ENCODE measurements at regions not wholly inside any gene's neighbourhood (a gene's known extent, or its start where the extent isn't known, plus 50 kb on each side); places are given as distances from the start of the nearest gene placed in this dataset.

DNA sequence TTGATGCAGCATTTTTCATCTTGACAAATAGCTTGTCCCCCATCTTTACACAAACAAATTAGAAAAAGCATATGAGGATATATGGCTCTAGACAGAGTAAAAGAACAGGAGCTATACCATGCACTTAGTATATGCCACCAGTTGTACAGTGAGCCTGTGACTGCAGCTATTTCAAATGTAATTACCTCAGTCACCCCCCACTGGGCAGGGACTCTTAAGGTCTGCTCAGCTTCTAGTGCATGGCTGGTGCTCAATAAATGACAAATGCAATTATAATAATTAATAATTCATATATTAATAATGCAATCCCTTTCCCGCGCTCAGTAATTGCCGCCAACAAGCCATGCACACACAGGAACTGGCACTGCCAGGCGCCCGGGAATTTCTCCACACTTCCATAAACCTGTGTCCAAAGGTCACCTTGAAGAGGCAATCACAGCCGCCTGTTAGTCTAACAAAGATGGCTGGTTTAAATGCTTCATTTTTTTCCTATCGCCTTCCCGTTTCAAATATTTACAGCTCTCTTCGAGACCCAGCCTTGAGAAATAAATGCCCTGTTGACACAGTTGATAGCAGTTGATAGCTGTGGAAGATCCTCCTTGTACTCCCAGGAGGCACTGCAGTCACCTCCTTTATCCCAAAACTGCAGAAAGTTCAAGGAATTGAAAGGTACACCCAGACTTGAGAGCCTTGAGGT, 156.6 kb downstream of the INO80D start:
- Histone ChIP-seq H3K9me3 (no peaks in the 10 kb centered on the region), H3K4me3 (no peak overlapping the region), H3K4me1 (peaks cover 0 to 18% of the 10 kb centered on the region in 2 donors), H3K27ac (no peak overlapping the region), H3K27me3 (no peaks in the 10 kb centered on the region), H3K36me3 (no peaks in the 10 kb centered on the region)
- TF ChIP-seq CTCF (IDR thresholded peaks at IDR 0.05): no peak
- no peak for DNase-seq (ENCODE audit: low spot score)

GRCh38 chr2:205925373-205926337, 160.3 kb downstream of the INO80D start:
- Histone ChIP-seq H3K4me3 (peak overlapping the region; percentile 15 to 16), H3K27me3 (no peaks in the 10 kb centered on the region), H3K27ac (no peak overlapping the region), H3K36me3 (no peaks in the 10 kb centered on the region), H3K4me1 (peaks cover 0 to 13% of the 10 kb centered on the region in 2 donors), H3K9me3 (no peaks in the 10 kb centered on the region)
- peak; percentile 82 to 90 for TF ChIP-seq CTCF (IDR thresholded peaks at IDR 0.05)
- DNase-seq (ENCODE audit: low spot score): peak; percentile 71

- H3K27ac ChIP-seq: no peak overlapping the region
- no peaks in the 10 kb centered on the region for H3K36me3 ChIP-seq
- TF ChIP-seq CTCF (IDR thresholded peaks at IDR 0.05): no peak
- no peaks in the 10 kb centered on the region for H3K27me3 ChIP-seq
- H3K4me3 ChIP-seq: no peak overlapping the region
- no peaks in the 10 kb centered on the region for H3K9me3 ChIP-seq
- H3K4me1 ChIP-seq: peaks cover 0 to 10% of the 10 kb centered on the region in 2 donors
- no peak for DNase-seq (ENCODE audit: low spot score)
Measured at GRCh38 chr2:205924676-205925075, 161.3 kb downstream of the INO80D start.

GRCh38 chr2:205915130-205915524, 170.8 kb downstream of the INO80D start:
- H3K4me3 ChIP-seq: no peak overlapping the region
- DNase-seq (ENCODE audit: low spot score): no peak
- no peak for TF ChIP-seq CTCF (IDR thresholded peaks at IDR 0.05)
- H3K27ac ChIP-seq: no peak overlapping the region
- H3K9me3 ChIP-seq: no peaks in the 10 kb centered on the region
- H3K27me3 ChIP-seq: no peaks in the 10 kb centered on the region
- no peaks in the 10 kb centered on the region for H3K4me1 ChIP-seq
- H3K36me3 ChIP-seq: no peaks in the 10 kb centered on the region

DNA sequence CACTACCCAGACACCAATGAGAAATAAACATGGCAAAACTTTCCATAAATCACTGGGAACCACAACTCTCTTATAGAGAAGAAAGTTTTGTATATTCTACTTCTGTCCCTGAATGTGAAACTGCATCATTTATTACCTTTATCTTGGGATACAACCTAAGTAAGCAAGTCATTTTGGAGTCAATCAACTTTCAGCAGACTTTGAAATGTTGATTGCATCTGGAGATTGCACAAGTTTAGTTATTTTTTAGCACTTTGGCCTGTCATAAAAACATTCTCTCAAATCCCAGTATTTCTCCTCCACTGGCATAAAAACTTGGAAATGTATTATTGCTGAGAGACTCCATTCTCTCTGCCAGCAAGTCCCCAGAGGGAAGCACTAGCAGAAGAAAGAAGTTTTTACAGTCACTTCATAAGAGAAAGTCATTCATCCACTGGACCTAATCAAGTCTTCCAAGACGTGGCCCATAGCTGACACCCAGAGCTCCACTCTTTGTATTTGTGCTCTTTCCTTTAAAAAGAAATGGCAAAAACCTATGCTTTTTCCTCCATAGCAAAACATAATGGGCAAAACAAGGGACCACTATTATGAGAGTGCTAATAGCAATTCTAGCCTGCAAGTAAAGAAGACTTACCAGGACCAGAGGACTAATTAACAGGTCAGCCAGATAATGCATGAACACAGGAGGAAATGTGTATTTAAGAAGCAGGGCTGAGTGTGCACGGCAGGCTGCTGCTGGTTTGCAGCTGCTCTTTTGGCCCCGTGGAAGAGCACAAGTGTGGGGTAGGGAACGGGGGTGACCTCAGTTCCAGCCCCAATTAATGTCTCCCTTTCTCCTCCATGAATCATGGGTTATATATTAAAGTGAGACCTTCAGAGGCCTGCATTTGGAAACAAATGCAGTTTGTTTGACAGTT, 171.5 kb downstream of the INO80D start:
- no peak for DNase-seq (ENCODE audit: low spot score)
- H3K27me3 ChIP-seq: no peaks in the 10 kb centered on the region
- H3K27ac ChIP-seq: no peak overlapping the region
- no peaks in the 10 kb centered on the region for H3K36me3 ChIP-seq
- no peaks in the 10 kb centered on the region for H3K9me3 ChIP-seq
- H3K4me1 ChIP-seq: no peaks in the 10 kb centered on the region
- TF ChIP-seq CTCF (IDR thresholded peaks at IDR 0.05): no peak
- H3K4me3 ChIP-seq: no peak overlapping the region

All from right atrium auricular region (tissue), 2 donors.